GM21360 (cell line): ENCODE measurements at regions not wholly inside any gene's neighbourhood (a gene's known extent, or its start where the extent isn't known, plus 50 kb on each side); places are given as distances from the start of the nearest gene placed in this dataset.

Source experiments
- ATAC-seq: cut with Tn5 transposase; IDR thresholded peaks from one replicate; pipeline ENCODE4 v1.9.1; 2021; ENCODE audit warnings: mild to moderate bottlenecking, moderate library complexity; ENCODE audit not compliant: unreplicated experiment

DNA sequence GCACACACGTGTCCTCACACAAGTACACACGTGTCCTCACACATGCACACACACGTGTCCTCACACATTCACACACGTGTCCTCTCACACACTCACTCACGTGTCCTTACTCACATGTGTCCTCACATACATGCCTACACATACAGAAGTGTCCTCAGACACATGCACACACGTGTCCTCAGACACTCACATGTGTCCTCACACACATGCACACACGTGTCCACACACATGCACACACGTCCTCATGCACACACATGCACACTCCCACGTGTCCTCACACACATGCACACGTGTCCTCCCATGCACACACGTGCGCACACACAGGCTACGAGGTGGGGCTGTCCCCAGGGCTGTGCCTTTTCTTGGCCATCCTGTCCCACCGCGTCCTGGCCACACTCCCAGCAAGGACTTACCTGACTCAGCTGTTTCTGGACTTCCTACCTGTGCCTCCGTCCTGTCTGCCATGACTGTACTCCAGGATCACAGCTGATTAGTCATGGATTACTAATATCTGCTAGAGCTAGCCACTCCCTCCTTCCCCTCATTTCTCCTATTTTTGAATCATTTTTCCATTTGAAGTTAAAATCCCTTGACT is 990.2 kb downstream of the BRD1 start:
- ATAC-seq, result no peak

DNA sequence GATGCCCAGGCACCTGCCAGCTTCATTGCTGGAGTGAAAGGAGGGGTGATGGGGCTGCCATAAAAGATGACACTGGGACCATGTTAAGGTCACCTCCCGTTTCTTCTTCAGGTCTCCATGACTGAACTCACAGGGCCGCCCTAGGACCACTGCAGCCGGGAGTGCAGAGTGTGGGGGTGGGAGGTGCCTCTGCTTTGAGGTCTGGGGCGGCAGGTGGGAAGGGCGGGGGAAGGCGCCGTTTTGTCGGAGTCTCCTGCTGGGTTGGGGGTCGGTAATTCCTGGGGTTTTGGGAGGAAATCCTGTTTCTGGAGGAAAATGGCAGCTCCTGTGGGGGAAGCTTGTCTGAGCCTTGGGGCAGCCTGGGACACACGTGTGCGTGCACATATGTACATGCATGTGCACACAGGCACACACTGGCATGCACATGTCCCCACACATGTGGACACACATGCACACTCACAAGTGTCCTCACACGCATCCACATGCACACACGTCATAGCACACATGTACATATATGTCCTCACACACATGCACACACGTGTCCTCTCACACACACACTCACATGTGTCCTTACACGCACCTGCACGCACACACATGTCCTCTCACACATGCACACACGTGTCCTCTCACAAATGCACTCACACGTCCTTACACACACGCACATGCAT is 990.9 kb downstream of the BRD1 start:
- ATAC-seq, result no peak

DNA sequence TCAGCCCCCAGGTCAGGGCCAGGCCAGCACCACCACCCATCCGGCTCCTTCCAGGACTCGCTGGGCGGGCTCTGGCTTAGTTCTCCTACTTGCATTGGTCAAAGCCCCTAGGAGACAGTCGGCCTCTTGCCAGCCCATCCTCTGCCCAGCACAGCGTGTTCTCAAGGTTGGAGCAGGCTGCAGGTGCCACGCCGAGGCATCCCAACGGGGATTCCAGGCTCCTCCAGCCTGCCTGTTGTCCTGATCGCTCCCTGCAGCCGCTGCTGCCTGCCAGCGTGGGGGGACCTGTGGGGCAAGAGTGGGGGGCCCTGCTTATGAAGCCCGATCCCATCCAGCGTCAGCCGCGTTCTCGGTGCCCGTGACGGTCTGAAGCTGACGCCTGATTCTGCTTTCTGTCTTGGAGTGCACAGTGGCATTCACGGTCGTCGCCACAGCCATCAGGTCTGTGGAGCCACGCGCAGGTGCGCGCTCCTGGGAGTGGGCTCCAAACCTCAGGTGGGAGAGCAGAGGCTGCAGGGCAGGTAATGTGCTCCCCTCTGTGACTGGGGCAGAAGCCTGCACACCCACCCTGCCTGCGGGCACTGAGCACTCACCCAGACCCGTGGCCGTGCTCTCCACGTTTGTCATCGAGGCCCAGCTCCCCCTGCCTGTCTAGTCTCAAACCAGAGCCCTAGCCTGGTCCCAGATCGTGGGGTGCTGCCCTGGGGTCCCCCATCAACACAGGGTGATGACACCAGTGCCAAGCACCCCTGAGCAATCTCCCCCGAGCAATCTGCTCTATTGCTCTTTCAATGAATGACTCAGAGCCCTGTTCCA is 991.6 kb downstream of the BRD1 start:
- no peak for ATAC-seq

DNA sequence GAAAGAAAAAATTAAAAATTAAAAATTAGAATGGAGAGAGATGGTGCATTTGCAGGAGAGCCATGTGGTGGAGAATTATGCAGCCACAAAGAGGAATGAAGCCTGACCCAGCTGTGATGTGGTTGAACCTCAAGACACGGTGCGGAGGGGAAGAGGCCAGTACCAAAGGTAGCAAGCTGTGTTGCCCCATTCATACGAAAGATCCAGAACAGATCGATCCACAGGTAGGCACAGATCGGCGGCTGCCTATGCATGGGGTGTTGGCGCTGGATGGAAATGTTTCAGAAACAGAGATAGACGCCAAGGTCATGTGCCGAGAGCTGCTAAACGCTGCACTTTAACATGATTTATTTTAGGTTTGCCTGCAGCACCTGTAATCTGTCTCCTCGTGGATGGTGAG is 992.3 kb downstream of the BRD1 start:
- no peak for ATAC-seq

DNA sequence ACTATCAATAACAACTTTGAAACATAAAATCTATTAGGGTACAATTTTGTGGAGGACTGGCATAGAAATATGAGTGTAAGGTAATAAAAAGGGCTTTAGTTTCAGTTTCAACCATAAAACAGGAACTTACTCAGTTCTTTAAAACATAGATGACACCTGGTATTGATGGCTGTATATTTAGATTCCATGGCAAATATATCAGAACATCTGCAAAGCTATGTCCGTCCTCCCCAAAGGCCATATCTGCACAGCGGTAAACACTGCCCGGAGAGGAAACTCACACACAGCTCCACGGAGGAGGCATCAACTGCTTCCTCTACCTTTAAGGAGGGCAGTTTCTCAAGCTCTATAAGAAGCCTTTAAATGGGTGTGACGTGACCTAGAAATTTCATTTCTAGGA is 993.3 kb downstream of the BRD1 start:
- no peak for ATAC-seq

DNA sequence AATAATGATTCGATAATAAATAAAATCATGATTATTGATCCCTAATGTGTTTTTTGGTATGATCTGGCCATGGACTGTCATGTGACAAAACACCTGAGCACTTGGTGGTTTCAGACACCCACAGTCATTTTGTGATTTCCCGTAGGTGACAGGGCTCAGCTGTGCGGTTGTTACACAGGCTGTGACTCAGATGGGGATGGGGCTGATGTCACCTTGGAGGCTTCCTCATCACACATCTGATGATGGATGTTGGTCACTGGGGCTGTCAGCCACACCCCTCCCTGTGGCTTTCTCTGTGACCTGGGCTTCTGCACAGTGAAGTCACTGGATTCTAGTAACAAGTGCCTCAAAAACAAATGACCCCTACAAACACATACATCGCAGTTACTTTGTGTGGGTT is 995.1 kb downstream of the BRD1 start:
- ATAC-seq, result no peak

DNA sequence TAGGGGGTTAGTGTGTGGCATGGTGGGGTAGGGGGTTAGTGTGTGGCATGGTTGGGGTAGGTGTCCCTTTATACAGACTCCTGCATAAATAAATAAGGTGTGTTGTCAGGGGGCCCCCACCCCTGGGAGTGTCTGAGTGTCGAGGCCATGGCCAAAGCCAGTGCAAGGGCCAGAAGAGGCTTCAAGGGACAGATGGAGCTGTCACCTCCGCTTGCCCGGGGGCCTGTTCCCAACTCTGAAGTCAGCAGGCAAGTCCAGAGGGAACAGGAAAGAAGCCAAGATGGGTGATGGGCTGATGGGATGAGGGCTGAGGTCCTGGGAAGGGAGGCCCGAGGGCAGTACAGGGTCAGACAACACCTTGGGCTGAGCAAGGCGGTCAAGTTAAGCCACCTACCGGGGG is 997.8 kb downstream of the BRD1 start:
- no peak for ATAC-seq

DNA sequence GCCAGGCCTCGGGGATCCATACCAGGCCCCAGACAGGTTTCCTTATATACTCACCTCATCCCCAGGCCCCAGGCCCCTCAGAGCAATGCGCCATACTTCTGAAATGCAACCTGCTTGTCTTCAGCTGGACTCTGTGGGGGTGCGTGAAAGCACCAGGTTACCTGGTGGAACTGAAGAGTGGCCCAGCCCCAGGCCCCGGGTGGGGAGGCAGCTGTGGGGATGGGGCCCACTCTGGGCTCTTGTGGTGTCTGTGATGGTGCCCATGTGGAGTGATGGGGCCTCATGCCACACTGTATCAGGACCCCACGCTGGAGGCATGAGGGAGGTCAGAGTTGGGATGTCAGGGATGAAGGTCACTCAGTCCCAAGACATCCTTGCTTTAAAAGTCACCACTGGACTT is 999.0 kb downstream of the BRD1 start:
- no peak for ATAC-seq

DNA sequence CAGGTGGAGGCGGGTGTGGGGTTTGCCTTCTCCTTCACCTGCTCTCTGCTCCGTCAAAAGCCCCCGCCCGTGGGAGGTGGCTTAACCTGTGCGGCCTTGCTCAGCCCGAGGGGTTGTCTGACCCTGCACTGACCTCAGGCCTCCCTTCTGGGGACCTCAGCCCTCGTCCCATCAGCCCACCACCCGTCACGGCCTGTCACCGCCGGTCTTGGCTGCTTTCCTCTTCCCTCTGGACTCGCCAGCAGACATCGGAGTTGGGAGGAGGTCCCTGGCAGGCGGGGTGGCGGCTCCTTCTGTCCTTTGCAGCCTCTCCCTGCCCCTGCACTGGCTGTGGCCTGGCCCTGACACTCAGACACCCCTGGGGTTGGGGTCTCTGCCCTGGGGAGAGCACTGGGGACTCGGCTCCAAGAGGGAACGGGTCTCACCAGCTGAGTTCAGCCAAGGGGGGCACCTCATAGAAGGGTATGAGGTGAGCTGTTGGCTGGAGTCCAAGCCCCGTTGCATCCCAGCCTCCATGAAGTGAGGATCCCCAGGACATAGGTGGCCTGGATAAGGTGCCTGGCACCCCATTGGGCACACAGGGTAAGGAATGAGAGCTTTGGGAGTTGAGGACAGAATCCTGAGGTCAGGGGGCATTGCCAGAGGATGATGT is 999.6 kb downstream of the BRD1 start:
- no peak for ATAC-seq

DNA sequence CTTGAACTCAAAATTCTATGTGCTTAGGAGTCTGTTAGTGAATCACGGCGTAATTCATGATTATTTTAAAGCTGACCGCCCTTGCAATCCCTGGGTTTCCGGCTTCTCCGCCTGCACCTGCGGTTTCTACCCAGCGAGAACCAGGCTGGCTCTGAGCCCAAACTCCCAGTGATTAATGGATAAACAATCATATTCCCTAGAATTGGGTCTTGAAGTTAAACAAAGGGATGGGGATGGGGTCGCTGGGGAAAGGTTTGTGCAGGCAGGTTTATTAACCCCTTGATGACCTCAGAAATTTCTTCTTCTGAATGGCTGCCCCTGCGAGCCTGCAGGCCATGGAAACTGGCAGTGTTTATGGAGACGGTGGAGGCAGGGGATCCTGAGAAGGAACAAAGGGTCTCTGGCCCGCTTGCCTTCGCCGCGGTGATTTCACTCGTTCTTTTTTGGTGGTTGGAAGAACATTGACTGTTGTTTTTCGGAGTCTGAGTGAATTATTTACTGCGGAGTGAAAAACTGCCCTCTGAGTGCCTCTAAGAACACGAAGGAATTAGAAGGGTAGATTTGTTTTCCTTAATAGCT is 1000.3 kb downstream of the BRD1 start:
- ATAC-seq, result no peak

DNA sequence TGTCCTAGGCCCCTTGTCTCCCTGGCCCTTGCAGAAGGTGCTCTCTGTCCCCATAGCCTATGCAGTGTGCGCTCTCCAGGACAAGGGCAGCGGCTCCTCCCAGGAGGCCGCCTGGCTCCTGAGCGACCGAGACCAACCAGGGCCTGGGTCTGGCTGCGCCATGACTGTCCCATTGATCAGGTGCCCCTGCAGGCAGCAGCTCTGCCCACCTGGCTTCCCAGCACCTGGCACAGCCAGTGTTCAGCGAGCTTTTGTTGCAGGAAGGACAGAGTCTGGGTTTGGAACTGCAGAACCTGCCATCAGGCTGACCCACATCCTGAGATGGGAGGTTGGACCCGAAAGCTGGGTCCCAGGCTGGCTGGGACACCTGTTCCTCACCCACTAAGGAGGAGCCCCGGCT is 1001.1 kb downstream of the BRD1 start:
- ATAC-seq, result no peak

DNA sequence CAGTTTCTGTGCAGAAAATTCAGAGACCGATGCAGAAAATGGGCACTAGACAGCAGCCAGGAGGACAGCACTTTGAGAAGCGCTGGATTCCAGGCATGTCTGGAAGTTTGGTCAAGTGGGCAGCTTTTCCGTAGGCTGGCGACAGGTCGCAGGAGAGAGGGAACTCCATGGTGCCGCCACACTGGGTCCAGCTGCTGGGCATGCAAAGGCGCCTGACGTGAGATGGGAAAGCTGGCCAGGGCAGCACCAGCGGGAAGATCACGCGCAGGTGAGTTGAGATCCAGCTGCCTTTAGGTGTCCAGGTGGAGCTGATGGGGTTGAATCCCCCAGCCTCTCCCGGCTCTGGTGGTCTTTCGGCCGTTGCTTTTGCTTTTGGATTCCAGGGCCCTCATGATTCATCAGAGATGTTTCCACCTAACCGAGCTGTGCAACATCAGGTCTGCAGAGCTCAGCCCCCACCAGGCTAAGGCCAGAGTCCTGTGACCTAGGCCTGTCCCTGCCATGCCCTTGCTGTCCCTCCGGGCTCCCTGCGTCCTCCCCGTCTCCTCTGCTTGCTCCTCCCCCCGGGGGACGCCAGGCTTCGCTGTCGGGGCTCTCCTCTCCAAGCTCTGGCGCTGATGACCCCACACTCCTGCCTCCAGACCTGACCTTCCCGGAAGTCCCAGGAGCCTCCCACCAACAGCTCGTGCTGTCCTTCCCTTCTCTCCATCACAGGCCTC is 1001.7 kb downstream of the BRD1 start:
- no peak for ATAC-seq

DNA sequence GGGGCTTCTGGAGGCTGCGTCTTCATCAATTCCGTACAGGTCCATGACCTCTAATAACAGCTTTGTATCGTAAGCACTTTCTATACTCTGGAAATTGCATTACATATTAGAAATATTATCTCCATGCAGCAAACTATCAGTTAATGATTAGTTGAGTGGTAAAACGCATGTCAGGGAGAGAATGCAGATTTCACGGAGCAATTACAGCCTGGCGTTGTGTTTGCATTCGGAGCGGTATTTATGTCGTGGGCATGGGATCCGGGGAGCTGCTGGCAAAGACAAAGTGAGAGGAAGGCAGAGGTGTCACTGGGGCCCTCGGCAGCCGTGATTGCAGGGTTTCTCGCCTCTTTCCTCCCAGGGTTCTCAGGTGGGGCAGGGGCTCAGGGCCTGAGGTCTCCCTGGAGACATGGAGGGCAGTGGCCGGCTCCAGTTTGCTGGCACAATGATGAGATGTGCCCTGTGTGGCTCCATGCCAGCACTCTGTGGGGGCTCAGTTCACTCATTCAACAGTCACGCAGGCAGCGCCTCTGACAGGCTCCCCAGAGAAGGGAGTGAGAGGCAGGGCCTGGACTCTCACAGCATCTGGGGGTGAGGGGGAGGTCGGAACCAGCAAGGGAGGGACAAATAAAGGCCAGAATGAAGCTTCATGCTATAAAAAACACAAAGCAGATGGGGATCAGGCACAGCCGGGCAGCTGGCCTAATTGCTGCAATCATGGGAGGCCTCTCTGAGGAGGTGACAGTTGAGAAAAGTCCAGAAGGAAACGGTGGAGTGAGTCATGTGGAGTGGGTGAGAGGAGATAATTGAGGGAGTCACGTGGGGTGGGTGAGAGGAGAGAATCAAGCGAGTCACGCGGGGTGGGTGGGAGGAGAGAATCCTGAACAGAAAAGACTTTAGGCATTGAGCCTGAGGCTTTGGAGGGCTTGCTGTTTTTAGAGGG is 1002.7 kb downstream of the BRD1 start:
- no peak for ATAC-seq

DNA sequence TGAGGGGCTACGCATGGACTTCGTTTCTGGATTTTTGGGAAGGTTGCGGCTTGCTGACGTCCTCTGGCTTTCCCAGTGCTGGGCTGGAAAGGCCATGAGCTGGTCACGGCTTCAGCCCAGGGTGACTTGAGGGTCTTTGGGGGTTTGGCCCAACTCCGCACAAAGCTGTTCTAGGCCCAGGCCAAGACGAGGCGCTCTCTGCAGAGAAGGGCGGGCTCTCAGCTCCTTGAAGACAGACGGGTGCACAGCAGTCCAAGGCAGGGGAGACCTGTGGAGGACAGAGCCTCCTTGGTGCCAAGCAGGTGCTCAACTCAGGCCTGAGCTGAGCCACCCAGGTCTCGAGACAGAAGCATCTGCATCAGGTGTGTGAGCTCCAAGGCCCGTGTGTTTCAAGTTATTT is 1003.7 kb downstream of the BRD1 start:
- ATAC-seq, result no peak

DNA sequence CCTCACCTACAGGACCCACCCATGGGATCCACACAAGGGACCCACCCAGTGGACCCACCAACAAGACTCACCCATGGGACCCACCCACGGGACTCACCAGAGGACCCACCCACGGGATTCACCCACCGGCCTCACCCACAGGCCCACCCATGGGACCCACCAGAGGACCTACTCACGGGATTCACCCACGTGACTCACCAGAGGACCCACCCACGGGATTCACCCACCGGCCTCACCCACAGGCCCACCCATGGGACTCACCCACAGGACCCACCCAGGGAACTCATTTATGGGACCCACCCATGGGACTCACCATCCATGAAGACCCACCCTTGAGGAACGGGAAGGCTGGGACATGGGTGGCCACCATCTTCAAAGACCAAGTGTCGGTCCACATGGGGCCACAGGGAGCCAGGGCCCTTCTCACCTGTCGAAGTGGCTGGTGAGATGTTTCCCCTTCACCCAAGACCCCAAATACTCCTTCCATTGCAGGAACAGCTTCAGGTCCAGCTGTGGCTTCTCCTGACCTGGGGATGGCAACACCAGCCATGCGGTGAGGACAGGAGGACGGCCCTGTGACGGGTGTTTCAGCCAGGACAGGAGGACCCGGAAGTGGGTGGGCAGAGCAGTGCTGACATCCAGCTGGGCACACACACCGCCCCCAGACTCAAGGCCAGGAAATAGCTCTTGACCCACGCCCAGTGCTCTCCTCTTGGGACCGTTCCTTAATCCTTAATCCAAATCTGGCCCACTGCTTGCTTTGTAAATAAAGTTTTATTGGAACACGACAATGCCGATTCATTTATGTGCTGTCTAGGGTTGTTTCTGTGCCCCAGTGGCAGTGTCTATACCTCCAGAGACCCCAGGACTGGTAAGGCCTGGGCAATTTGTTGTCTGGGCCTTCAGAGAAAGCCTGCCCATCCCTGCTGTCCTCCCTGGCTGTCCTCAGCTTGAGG is 1005.1 kb downstream of the BRD1 start:
- ATAC-seq, result no peak

DNA sequence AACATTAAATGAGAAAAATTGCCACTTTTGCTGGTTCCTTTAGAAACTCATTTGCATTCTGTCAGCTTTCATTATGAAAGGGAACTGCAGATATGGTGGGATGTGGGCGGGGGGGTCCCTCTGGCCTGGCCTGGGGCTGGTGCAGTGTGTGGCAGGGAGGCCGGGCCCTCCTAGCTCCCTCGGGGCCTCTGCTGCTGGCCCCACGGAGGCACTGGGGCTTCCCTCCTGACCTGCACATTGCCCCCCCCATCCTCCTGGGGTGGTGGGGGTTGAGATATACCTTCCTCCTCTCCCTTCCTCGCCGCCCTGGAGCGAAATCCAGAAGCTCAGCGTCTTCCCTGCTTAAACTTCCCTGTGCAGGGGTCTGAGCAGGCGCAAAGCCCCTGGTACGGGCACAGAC is 1005.9 kb downstream of the BRD1 start:
- no peak for ATAC-seq

DNA sequence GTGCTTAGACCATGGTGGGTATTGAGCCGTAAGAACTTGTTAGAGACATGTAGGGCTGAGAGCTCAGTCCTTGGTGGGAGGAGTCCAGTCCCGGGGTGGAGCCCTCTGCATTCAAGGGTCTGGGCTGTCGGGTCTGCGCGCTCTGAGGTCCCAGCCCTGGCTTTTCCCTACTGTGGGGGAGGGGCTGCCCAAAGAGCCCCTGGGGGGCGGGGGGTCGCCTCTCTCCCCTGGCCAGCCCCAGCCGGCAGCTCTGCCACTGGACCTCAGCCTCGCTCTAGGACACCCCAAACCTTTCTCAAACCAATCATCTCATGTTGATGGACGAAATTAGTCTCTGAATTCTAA is 1006.4 kb downstream of the BRD1 start:
- ATAC-seq, result no peak

DNA sequence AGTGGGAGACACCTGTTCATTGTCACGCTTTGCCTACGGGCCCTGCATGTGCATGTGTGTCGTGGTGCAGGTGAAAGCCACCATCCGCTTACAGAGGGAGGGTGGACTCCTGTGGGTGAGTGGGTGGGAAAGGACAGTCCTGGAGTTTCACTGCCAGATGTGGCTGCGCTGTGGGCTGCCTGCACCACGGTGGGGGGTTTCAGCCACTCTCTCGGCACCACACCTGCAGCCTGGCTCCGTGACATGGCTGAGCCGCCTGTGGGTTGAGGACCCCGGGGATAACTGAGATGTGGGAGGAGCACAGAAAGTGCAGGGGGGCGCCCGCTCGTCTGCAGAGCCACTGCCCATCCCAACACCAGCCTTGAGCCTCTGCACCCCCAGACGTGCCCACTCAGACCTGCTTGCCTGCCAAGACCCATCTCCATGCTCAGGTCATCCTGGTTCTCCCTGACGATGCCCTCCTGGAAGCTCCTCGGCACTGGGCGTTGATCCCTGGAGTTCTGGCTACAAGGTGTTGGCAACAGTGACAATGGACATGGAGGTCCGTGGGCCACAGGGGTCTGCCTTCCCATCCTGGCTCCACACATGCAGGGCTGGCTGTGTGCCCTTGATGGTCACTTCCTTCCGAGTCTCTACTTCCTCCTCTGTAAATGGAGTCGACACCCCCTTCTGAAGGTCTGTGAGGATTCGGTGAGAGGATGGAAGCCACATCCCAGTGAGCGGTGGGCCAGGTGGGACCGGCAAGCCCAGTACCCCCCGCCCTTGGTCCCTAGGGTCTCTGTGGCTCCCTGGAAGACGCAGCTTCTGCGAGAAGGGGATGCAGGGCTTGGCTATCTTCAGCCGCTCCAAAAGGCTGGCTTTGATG is 1007.0 kb downstream of the BRD1 start:
- ATAC-seq, result no peak
